ENCODE measurements at regions not wholly inside any gene's neighbourhood (a gene's known extent, or its start where the extent isn't known, plus 50 kb on each side); places are given as distances from the start of the nearest gene placed in this dataset.

DNA sequence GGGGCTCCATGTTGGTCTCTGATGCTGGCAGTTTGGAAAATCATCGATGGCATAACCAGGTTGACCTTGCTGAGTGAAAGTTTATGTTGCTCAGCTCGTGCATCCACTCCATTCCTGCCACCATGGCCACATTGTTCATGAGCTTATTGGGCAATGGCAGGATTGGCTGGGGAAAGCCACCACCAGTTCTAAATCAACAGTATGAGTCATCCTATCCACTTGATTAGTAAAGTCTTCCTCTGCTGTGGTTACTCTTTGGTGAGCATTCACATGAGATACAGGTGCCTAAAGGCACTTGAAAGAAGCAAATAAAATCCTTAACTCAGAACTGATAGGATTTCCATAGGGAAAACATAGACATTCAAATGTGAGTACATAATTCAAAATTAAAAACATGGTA, 131.8 kb upstream of the FBN2 start:
- Mint-ChIP-seq H3K27me3 (ENCODE audit: low read depth in 3 of 3) (peaks cover 0 to 6% (median 4%) of the 10 kb centered on the region in 3 donors), H3K4me1 (no peaks in the 10 kb centered on the region), H3K27ac (no peak overlapping the region), H3K4me3 (no peak overlapping the region), H3K9me3 (peaks cover 0 to 3% (median 0%) of the 10 kb centered on the region in 7 donors), H3K36me3 (no peaks in the 10 kb centered on the region)
- no peak overlapping the region for H3K9ac ChIP-seq (ENCODE audit: insufficient read depth, low read length, poor library complexity, severe bottlenecking)
- no peaks in the 10 kb centered on the region for H3K27me3 ChIP-seq (ENCODE audit: control insufficient read depth in 2 of 2, insufficient read depth in 2 of 2, low read length in 2 of 2)
- no peak overlapping the region for H2AFZ ChIP-seq (ENCODE audit: insufficient read depth, low read depth, low read length, poor library complexity, severe bottlenecking)
- no peaks in the 10 kb centered on the region for H3K36me3 ChIP-seq (replicated peaks in 1 of 2; ENCODE audit: control insufficient read depth in 1 of 2, insufficient read depth in 2 of 2, low read length in 2 of 2)
- no peak for DNase-seq
- intact Hi-C loops (cut with micrococcal nuclease) = loop anchor here in 1 of 2 donors (10.0 kb wide), 1 partner anchor 1105 kb away; no protein-coding TSS in a partner anchor
- TF ChIP-seq, protein P1, sequence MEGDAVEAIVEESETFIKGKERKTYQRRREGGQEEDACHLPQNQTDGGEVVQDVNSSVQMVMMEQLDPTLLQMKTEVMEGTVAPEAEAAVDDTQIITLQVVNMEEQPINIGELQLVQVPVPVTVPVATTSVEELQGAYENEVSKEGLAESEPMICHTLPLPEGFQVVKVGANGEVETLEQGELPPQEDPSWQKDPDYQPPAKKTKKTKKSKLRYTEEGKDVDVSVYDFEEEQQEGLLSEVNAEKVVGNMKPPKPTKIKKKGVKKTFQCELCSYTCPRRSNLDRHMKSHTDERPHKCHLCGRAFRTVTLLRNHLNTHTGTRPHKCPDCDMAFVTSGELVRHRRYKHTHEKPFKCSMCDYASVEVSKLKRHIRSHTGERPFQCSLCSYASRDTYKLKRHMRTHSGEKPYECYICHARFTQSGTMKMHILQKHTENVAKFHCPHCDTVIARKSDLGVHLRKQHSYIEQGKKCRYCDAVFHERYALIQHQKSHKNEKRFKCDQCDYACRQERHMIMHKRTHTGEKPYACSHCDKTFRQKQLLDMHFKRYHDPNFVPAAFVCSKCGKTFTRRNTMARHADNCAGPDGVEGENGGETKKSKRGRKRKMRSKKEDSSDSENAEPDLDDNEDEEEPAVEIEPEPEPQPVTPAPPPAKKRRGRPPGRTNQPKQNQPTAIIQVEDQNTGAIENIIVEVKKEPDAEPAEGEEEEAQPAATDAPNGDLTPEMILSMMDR (IDR thresholded peaks at IDR 0.05) = no peak
- no peak overlapping the region for H3K27ac ChIP-seq (ENCODE audit: low read depth in 1 of 2, low read length in 2 of 2)
- no peaks in the 10 kb centered on the region for H3K9me3 ChIP-seq (replicated peaks in 1 of 2; ENCODE audit: control insufficient read depth in 1 of 2, insufficient read depth in 1 of 2, low read length in 2 of 2)
- no peak overlapping the region for H3K4me2 ChIP-seq (replicated peaks; ENCODE audit: extremely low read depth, low read length, poor library complexity, severe bottlenecking)
- H4K20me1 ChIP-seq (ENCODE audit: insufficient read depth, low read length) = no peaks in the 10 kb centered on the region
- no CpG with 5 or more reads among the region's 2 CpGs for WGBS (ENCODE audit: insufficient coverage)
- no peaks in the 10 kb centered on the region for H3K4me1 ChIP-seq (ENCODE audit: control insufficient read depth in 1 of 2, insufficient read depth in 2 of 2, low read length in 2 of 2)
- no peaks in the 10 kb centered on the region for H3K79me2 ChIP-seq (ENCODE audit: insufficient read depth, low read length)
- H3K4me3 ChIP-seq (replicated peaks in 1 of 3; ENCODE audit: low read depth in 2 of 3, low read length in 3 of 3) = no peak overlapping the region

DNA sequence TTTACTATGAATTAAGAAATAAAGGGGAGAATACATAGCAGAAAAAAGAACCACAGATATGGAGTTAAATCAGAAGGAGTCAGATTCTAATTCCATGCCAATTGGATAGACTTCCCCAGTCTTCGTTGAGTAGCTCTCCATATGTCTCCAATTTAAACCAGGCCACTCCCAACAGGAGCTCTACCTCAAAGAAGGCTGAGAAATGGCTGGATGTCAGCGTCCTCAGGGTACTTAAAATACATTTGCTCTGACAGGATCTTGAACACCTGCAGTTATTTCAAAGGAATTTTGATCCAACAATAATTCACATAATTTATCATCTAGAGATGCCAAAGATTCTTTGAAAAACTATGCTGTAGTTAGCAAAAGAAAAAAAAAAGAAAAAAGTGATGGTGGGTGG, 133.9 kb upstream of the FBN2 start:
- Histone ChIP-seq H3K4me2 (replicated peaks; ENCODE audit: extremely low read depth, low read length, poor library complexity, severe bottlenecking) (no peak overlapping the region), H3K4me1 (ENCODE audit: control insufficient read depth in 1 of 2, insufficient read depth in 2 of 2, low read length in 2 of 2) (no peaks in the 10 kb centered on the region), H4K20me1 (ENCODE audit: insufficient read depth, low read length) (no peaks in the 10 kb centered on the region), H3K9ac (ENCODE audit: insufficient read depth, low read length, poor library complexity, severe bottlenecking) (no peak overlapping the region), H3K27me3 (ENCODE audit: control insufficient read depth in 2 of 2, insufficient read depth in 2 of 2, low read length in 2 of 2) (no peaks in the 10 kb centered on the region), H3K9me3 (replicated peaks in 1 of 2; ENCODE audit: control insufficient read depth in 1 of 2, insufficient read depth in 1 of 2, low read length in 2 of 2) (no peaks in the 10 kb centered on the region), H3K36me3 (replicated peaks in 1 of 2; ENCODE audit: control insufficient read depth in 1 of 2, insufficient read depth in 2 of 2, low read length in 2 of 2) (no peaks in the 10 kb centered on the region), H3K4me3 (replicated peaks in 1 of 3; ENCODE audit: low read depth in 2 of 3, low read length in 3 of 3) (no peak overlapping the region), H2AFZ (ENCODE audit: insufficient read depth, low read depth, low read length, poor library complexity, severe bottlenecking) (no peak overlapping the region), H3K27ac (ENCODE audit: low read depth in 1 of 2, low read length in 2 of 2) (no peak overlapping the region), H3K79me2 (ENCODE audit: insufficient read depth, low read length) (no peaks in the 10 kb centered on the region)
- Mint-ChIP-seq H3K4me1 (no peaks in the 10 kb centered on the region), H3K9me3 (peaks cover 0 to 3% (median 1%) of the 10 kb centered on the region in 7 donors), H3K4me3 (no peak overlapping the region), H3K36me3 (no peaks in the 10 kb centered on the region), H3K27me3 (ENCODE audit: low read depth in 3 of 3) (peaks cover 0 to 6% (median 4%) of the 10 kb centered on the region in 3 donors), H3K27ac (no peak overlapping the region)
- 90% methylated on average over 2 of the region's 2 CpGs for WGBS (ENCODE audit: insufficient coverage)
- no peak for DNase-seq
- TF ChIP-seq, protein P1 (IDR thresholded peaks at IDR 0.05) = no peak
- intact Hi-C loops (cut with micrococcal nuclease) = loop anchor here in 1 of 2 donors (10.0 kb wide), 1 partner anchor 1107 kb away; no protein-coding TSS in a partner anchor
